ENCODE measurements at regions not wholly inside any gene's neighbourhood (a gene's known extent, or its start where the extent isn't known, plus 50 kb on each side); places are given as distances from the start of the nearest gene placed in this dataset.

DNA sequence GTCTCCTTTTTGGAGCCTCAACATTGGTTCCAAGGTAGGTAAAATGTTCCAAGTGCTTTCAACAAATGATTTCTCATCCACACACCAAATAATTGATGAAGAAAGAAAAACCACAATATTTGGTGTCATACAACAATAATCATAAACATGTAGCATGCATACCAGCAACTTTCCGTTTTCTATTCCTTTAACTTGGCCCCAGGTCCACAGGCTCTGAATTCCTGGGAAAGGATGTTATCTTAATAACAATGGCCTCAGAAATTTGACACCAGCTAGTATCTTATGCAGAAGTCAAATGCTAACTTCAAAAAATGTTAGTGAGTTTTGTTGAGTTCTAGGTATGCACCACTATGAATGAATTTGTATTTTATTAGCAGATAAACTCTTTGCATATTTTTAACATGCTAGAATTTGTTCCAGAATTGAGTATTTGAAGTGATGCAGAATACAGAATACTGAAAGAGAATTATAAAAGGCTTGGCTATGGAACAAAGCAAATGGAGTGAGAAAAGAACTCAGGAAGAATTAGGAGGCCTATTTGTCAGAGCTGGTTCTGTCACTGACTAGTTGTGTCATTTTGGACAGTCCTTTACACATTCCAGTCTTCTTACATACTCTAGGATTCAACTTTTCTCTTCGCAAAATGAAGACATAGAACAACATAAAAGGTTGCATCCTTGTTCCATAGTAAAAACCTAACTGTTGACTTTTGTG lies 435.3 kb upstream of the TNC start:
- H3K36me3 Mint-ChIP-seq, result peaks cover 38% of the 10 kb centered on the region
- H3K27me3 Mint-ChIP-seq (ENCODE audit: low read depth), result peaks cover 18% of the 10 kb centered on the region
- peaks cover 32% of the 10 kb centered on the region for H3K4me1 Mint-ChIP-seq
- peak overlapping the region; percentile 46 for H3K27ac Mint-ChIP-seq
- peak overlapping the region; percentile 41 for H3K4me3 Mint-ChIP-seq
- ChIA-PET CTCF (interaction anchor here (1.1 to 1.2 kb wide), 2 partner anchors 39 to 40 kb away, joined by 3 read pairs; no protein-coding TSS in a partner anchor), POLR2A (no interaction called here)
- TF ChIP-seq FOXP4 (CRISPR knock-in tag; IDR thresholded peaks at IDR 0.05), result no peak
- no peak for TF ChIP-seq ATF3 (CRISPR knock-in tag; conservative IDR thresholded peaks at IDR 0.05)
- TF ChIP-seq JUN (CRISPR knock-in tag; IDR thresholded peaks at IDR 0.05), result no peak
- TF ChIP-seq ZNF281 (CRISPR knock-in tag; IDR thresholded peaks at IDR 0.05), result no peak
- no peak for TF ChIP-seq MXD4 (CRISPR knock-in tag; IDR thresholded peaks at IDR 0.05; ENCODE audit: borderline replicate concordance)
- no peak for TF ChIP-seq ZNF423 (CRISPR knock-in tag; IDR thresholded peaks at IDR 0.05)
- no peak for TF ChIP-seq GRHL2 (CRISPR knock-in tag; IDR thresholded peaks at IDR 0.05; ENCODE audit: insufficient replicate concordance, severe bottlenecking)
- no peak for TF ChIP-seq SOX15 (CRISPR knock-in tag; IDR thresholded peaks at IDR 0.05)
- no peak for TF ChIP-seq ZNF232 (CRISPR knock-in tag; IDR thresholded peaks at IDR 0.05)
- TF ChIP-seq ZNF671 (CRISPR knock-in tag; IDR thresholded peaks at IDR 0.05), result no peak
- peak; percentile 93 for ATAC-seq
- peaks cover 40% of the 10 kb centered on the region for H3K9me3 Mint-ChIP-seq
- no peak for DNase-seq (ENCODE audit: low spot score)

- ChIA-PET POLR2A (no interaction called here), CTCF (no interaction called here)
- Mint-ChIP-seq H3K4me1 (peaks cover 25% of the 10 kb centered on the region), H3K27ac (no peak overlapping the region), H3K4me3 (no peak overlapping the region), H3K36me3 (peaks cover 38% of the 10 kb centered on the region), H3K9me3 (peaks cover 53% of the 10 kb centered on the region), H3K27me3 (ENCODE audit: low read depth) (peaks cover 12% of the 10 kb centered on the region)
- TF ChIP-seq ATF1 (CRISPR knock-in tag; IDR thresholded peaks at IDR 0.05) (no peak), ZNF512 (CRISPR knock-in tag; IDR thresholded peaks at IDR 0.05; ENCODE audit: borderline replicate concordance) (no peak), ZSCAN18 (CRISPR knock-in tag; IDR thresholded peaks at IDR 0.05) (no peak), TP53 (CRISPR knock-in tag; IDR thresholded peaks at IDR 0.05) (no peak), HMGXB4 (CRISPR knock-in tag; IDR thresholded peaks at IDR 0.05) (no peak), SOX15 (CRISPR knock-in tag; IDR thresholded peaks at IDR 0.05) (no peak), ZNF396 (CRISPR knock-in tag; IDR thresholded peaks at IDR 0.05; ENCODE audit: borderline replicate concordance) (no peak)
- TF ChIP-seq, protein P1, sequence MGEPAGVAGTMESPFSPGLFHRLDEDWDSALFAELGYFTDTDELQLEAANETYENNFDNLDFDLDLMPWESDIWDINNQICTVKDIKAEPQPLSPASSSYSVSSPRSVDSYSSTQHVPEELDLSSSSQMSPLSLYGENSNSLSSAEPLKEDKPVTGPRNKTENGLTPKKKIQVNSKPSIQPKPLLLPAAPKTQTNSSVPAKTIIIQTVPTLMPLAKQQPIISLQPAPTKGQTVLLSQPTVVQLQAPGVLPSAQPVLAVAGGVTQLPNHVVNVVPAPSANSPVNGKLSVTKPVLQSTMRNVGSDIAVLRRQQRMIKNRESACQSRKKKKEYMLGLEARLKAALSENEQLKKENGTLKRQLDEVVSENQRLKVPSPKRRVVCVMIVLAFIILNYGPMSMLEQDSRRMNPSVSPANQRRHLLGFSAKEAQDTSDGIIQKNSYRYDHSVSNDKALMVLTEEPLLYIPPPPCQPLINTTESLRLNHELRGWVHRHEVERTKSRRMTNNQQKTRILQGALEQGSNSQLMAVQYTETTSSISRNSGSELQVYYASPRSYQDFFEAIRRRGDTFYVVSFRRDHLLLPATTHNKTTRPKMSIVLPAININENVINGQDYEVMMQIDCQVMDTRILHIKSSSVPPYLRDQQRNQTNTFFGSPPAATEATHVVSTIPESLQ (CRISPR knock-in tag; IDR thresholded peaks at IDR 0.05), result no peak
- TF ChIP-seq, protein P2, sequence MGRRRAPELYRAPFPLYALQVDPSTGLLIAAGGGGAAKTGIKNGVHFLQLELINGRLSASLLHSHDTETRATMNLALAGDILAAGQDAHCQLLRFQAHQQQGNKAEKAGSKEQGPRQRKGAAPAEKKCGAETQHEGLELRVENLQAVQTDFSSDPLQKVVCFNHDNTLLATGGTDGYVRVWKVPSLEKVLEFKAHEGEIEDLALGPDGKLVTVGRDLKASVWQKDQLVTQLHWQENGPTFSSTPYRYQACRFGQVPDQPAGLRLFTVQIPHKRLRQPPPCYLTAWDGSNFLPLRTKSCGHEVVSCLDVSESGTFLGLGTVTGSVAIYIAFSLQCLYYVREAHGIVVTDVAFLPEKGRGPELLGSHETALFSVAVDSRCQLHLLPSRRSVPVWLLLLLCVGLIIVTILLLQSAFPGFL (CRISPR knock-in tag; IDR thresholded peaks at IDR 0.05; ENCODE audit: borderline replicate concordance), result no peak
- DNase-seq (ENCODE audit: low spot score) (no peak), ATAC-seq (no peak)
Observed at GRCh38 chr9:115556432-115556831, 438.5 kb upstream of the TNC start.
